HG02938 (cell line): ENCODE measurements at regions not wholly inside any gene's neighbourhood (a gene's known extent, or its start where the extent isn't known, plus 50 kb on each side); places are given as distances from the start of the nearest gene placed in this dataset.

Experiments
- ATAC-seq: cut with Tn5 transposase; IDR thresholded peaks from one replicate; pipeline ENCODE4 v1.9.1; 2021; ENCODE audit warnings: mild to moderate bottlenecking, moderate library complexity; ENCODE audit not compliant: unreplicated experiment

DNA sequence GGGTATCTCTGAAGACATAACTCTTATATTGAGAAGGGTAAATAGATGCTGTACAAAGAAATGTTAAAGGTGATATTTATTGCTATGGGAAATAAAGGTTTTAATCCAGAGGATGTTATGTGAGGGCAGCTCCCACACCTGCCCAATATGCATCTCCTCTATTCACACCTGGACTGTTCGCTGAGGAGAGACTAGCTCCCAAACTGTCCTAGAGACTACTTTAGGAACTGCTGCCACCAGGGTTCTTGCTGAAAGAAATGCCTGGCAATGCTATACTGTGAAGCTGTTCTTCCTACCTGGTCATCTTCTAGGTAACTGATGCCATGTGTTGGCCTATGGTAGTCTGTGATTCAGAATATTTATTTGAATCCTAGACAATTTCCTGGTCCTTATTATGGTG, 1421.5 kb upstream of the SPRY2 start:
- no peak for ATAC-seq

DNA sequence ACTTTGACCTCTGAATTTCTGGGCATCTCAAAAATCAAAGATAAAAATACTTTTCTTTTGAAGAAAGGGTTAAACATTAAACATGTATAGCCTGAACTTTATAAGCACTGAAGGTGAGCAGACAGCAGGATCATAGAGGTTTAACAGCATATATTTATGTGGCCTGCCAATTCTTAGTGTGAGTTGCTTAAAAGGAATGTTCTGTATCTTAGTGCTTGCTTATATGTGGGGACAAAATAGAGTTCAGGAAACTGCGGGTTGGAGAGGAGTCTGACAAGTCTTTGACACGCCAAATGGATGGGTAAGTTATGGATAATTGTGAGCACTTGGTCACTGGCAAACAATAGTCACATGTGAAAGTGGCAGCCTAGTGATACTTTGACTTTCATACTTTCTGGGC, 1419.4 kb upstream of the SPRY2 start:
- ATAC-seq, result no peak

DNA sequence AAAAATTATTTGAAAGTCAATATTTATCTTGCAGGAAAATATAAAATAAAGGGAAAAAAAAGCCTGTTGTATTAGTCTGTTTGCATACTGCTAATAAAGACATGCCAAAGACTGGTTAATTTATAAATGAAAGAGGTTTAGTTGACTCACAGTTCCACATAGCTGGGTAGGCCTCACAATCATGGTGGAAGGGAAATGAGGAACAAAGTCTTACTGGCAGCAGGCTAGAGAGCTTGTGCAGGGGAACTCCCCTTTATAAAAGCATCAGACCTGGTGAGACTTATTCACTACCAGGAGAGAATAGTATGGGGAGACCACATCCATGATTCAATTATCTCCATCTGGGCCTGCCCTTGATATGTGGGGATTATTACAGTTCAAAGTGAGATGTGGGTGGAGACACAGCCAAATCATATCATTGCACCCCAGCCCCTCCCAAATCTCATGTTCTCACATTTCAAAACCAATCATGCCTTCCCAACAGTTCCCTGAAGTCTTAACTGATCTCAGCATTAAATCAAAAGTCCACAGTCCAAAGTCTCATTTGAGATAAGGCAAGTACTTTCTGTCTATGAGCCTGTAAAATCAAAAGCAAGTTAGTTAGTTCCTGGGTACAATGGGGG, 1416.5 kb upstream of the SPRY2 start:
- no peak for ATAC-seq

DNA sequence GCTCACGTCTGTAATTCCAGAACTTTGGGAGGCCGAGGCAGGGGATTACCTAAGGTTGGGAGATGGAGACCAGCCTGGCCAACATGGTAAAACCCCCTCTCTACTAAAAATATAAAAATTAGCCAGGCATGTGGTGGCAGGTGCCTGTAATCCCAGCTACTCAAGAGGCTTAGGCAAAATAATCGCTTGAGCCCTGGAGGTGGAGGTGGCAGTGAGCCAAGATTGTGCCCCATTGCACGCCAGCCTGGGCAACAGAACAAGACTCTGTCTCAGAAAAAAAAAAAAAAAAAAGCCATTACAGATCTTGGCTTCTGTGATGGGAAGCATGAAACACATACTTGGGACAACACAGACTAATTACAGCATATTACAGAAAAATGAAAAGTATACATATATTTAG, 1404.5 kb upstream of the SPRY2 start:
- no peak for ATAC-seq

DNA sequence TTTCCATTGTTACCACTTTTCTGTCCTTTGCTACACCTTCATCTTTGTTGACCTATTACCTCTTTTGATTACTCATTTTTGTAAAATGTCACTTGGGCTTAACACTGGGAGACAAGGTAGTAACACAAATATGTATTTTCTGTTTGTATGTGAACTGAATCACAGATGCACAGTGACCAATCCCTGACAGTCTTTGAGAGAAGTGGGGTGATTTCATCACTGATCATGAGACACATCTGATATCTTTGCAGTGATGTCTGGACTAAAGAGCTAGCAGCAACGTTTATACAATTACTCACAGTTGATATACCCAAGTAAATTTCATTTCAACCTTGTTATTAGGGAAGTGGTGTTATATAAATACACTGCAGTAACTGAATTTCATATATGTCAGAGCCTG, 1397.4 kb upstream of the SPRY2 start:
- ATAC-seq, result no peak

DNA sequence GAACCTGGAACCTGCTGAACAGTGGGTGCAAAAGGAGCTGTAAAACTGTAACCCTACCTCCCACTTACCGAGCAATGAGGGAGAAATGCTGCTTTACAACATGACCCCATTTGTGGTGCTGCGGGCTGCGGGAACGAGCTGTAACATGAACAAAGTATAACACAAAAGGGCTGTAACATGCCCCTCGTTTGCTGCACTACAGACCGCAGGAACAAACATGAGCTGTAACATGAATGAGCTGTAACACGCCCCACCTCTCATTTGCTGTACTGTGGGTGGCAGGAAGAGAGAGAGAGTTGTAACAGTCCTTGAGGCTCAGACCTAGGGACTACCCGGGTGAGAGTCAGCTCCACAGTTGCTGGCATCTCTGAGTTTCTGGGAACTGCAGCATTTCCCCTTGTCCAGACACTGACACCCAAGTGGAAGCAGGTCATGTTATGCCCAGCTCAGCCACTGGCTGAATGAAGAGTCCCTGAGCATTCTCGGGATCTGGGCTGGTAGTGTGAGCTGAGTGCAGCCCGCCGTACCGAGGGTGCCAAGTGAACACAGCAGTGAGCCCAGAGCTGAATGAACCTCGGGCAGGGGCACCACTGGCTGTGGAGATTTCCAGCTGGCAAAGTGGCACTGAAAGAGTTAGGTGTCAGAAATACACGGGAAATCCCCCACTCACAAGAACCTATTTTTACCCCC, 1385.3 kb upstream of the SPRY2 start:
- no peak for ATAC-seq

DNA sequence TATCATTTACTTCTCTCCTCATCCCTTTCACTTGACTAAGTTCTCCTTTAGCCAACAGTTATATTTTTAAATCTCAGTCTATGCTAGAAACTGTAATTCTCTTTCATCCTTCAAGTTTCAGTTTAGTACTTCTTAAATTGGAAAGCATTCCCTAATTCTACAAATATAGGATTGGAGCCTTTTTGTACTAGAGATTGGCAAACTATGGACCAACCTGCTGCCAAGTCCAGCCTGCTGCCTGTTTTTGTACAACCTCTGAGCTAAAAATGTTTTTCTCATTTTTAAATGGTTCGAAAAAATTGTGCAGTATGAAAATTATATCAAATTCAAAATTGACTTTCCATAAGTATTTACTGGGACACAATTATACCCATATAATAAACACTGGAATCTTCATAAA, 1381.5 kb upstream of the SPRY2 start:
- ATAC-seq, result no peak

DNA sequence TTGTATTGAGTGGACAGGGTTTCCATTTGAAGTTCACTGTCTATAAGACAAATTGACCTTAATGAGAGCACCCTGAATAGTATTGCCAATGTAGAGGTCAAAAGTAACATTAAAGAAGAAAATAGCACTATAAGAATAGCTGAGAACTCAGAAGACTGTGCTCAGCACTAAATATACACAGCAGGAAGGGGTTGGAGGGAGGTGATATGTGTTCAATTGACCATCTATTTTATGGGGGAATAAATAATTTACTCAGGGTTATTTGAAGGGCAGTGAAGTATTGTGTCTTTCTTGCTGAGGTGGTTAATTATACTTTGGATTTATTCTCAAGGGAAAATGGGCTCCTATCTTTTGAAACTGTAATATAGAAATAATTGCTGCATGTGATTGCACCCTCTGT, 1380.5 kb upstream of the SPRY2 start:
- ATAC-seq, result no peak

DNA sequence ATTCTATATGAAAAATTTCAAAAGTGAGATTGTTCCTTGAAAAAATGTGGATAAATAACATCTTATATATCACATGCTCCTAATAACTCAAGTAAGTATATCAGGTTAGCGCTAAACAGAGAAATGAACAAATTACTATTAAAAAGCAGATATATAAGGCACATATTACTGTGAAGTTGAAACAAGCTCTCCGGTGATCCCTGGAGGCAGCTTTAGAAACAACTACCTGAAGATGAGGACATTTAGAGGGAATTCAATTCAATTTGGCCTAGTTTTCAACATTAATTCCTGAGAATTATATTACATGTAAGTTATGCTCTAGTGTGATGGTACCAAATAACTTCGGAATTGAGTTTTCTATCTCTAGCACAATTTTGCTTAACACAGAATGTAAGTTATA, 1373.6 kb upstream of the SPRY2 start:
- ATAC-seq, result no peak

DNA sequence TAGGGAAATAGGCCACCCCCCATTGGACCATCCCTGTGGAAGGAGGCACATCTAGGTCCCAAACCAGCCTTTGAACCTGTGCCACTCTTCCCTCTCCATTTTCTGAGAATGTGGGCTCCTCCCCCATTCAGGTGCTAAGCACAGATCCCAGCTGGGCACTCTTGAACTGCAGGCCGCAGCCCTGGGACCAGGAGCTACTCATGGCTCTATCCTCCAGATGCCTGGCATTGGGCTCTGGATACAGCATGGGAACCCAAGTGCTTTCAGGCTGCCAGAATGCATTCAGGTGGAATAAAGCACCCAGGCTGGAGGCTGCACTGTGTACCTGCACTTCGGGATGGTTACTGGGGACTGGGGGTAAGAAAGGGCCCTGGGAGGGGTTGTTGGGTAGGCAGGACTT, 1372.3 kb upstream of the SPRY2 start:
- no peak for ATAC-seq

DNA sequence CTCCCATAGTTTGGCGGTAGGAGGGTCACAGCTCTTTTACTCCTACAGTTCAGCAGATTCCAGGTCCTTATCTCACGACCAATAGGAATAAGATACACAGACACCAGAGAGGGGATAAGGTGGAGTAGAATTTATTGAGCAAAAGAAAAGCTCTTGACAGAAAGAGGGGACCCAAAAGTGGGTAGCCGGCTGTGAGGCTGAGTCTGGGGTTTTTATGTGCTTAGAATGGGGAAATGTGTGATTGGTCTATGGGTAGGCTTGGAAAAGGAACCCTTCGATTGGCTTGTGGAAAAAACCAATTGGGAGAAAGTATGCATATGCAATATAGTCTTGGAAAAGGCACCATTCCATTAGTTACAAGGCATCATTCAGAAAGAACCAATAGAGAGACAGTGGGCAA, 1356.9 kb upstream of the SPRY2 start:
- ATAC-seq, result no peak

DNA sequence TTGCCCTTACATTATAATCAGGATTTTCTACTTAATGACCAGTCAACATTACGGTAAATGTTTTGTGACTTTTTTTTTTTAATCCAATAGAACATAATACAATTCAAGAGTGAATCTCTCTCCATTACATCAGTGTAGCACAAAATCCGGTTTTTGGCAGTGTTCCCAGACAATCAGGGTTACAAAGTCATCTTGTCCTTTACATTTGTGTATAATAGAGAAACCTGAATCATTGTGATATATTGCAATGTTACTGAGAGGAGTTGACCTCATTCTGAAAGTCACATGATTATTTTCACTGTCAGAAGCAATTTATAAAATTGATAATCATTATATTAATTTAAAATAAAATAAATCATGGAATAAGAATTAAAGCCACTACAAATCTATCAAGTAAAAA, 1346.0 kb upstream of the SPRY2 start:
- ATAC-seq, result no peak

DNA sequence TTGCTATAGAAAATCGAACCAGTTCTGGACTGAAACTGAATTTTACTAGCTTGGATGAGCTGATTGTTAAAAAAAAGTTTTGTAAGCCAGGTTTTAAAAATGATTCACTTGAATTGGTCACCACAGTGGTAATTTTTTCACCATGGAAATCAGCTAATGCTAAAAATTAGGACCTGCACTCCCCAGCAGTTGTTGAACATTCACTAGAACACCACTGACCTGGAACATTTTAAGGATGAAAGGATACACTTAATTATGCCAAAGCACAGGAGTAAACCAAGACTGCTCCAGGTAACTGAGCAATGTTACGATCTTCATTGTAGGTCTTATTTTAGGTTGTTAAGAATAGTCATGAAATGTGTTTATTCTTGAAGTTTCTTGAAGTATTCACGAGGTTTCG, 1342.6 kb upstream of the SPRY2 start:
- no peak for ATAC-seq

DNA sequence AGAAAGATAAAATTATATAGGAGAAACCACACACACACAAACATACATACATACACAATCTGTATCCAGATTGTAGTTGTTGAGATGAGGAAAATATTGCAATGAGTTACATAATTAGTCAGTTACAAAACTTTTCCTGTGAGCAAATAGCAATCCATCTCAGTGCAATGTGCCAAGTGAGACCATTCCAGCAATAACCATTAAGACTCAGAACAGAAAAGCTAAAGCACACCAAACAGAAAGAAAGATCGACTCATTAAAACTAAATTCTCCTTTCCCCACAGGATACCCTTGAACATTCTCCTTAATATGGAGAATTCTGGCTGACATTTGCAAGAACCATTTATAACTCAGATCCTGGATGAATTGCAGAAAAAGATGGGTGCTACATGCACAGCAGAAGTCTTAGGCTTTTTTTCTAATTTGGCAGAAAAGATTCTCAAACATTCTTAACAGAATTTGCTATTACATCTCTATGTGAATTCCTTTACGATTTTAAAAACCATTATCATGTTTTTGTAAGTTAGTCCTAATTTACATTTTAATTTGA, 1341.2 kb upstream of the SPRY2 start:
- no peak for ATAC-seq

DNA sequence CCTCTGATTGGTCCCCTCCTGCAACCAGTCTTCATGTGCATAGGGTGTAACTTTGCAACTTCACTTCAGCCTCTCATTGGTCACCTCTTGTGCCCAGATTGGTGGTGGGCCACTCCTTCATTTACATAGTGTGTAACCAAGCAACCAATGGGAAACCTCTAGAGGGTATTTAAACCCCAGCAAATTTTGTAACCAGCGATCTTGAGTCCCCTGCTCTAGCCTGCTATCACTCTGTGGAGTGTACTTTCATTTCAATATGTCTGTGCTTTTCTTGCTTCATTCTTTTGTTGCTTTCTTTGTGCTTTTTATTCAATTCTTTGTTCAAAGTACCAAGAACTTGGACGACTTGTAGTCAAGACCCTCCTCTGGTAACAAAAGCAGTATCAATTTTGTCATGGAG, 1336.9 kb upstream of the SPRY2 start:
- no peak for ATAC-seq

DNA sequence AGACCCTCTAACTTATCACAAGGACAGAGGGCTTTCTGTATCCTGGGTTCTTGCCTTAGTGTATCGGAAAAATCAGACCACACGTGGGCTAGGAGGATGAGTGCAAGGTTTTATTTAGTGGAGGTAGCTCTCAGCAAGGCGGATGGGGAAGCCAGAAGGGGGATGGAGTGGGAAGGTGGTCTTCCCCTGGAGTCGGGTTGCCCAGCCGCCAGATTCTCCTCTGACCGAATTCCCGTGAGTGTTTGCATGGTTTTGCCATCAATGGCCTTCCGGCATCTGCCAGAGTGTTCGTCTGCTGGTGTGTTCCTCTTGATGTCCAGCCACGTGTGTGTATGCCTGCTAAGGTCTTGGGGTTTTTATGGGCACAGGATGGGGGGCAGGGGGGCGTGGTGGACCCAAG, 1335.1 kb upstream of the SPRY2 start:
- ATAC-seq, result no peak

DNA sequence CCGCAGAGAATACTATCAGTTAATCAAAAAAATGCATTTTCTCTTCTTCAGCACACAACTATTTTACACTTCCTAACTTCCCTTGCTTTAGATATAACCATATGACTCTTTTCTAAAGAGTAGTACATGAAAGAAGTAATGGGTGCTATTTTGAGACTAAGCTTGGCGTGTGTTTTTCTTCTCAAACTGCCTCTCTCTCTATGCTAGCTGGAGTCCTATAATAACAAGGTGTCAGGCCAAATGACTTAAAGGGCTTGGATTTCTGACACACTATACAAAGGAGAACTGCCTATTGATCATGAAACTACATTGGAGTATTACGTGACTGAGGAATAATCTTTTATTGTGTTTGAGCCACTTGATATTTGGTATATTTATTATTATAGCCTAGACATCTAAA, 1330.1 kb upstream of the SPRY2 start:
- ATAC-seq, result no peak

DNA sequence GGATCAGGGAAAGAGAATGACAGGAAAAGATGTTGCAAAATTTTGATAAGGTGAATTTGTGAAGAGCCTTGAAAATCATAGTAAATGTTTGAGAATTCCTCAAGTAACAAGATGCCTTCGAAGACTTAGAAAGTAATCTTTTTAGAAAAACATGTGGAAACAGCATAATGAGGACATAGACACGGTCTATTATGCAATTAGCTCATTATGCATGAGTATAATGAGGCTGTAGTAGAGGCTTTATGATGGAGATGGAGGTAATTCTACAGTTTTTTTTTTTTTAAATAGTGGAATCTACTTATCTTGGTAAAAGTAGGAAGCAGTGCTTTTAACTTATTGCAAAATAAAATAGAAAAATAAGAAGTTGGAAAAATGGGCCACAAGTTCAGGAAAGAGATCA, 1329.1 kb upstream of the SPRY2 start:
- ATAC-seq, result no peak

DNA sequence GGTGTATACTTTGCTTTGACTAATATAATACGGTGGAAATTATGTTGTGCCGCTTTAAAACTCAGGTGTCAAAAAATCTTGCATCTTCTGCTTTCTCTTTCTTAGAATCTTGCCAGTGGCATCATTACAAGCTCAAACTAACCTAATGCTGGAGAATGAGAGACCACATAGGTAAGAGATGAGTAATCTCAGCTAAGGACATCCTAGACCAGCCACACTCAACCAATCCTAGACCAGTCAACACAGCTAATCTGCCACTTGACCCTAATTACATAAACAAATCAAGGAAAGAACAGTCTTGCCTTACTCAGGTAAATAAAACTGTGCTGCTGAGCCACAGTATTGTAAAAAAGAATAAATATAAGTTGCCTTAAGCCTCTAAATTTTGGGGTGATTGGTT, 1323.9 kb upstream of the SPRY2 start:
- ATAC-seq, result no peak

DNA sequence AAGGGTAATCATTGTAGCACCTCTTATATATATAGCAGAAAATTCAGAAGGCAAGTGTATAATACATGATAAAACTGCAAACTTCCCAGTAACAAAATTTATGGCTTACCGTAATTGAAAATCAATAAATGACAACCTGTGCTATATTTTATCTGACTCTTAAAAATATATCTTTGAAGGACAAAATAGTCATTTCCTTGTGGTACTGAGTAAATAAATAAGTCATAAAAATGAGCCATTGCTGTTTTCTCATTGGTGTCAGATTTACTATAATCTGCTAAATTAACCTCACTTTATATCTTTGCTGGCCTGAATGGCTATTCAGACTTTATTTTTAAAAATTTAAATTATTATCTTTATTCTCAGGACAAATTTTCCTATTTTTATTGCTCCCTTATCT, 1319.1 kb upstream of the SPRY2 start:
- no peak for ATAC-seq

DNA sequence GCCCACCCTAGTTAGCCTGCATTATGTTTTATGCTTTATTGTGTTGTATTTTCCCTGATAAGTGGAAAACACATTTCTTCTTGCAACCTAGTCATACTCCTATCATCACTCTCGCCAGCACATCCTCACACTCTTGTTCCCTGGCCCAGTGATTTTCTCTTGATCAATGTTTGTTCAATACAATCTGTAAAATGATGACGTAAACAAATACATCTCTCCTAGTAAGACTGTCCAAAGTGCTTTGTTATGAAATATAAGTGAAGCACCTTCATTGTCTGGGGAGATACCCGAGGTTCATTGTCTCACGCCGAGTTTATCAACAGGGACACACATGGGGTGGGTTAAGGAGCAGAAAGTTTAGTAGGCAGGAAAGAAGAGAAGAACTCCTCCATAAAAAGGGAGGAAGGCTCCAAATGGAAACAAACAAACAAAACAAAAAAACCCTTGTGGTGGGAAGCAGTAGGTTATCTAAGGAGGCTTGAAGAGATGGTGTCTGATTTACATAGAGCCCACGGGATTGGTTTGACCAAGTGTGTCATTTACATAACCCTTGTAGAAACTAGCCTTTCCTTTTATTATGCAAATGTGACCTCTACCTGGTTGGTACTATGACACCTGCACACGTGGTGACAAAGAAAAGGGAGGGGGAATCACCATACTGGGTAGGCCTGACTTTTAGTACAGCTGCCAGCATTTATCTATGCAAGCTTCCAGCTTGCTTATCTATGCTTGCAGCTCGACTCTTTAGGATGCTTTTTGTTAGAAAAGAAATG, 1317.9 kb upstream of the SPRY2 start:
- no peak for ATAC-seq

DNA sequence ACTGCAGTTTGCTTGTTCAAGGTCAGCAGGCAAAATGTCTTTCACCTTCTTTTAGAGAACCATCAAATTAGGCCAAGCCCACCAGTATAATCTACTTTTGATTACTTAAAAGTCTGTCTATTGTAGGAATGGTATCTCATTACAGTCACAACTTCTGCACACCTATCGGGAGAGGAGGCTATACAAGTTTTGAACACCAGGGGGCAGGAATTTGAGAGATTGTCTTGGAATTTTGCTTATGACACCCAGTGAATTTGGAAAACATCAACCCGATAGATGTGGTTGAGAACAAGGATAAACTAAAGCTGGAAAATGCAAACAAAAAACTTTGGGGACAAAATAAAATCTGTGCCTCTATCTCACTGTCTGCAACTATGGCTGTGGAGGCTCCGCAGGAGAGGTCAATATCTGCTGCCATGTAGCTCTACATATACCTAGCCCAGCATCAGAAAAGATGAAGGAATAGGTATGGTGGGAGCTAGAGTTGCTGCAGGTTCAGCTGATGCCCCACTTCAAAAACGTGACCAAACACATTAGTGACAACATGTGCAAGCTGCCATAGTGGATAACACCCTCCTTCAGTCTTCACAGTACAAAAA, 1299.2 kb upstream of the SPRY2 start:
- no peak for ATAC-seq
